MM.1S (cell line): ENCODE measurements at regions not wholly inside any gene's neighbourhood (a gene's known extent, or its start where the extent isn't known, plus 50 kb on each side); places are given as distances from the start of the nearest gene placed in this dataset.

ENCODE experiments used
- CTCF ChIP-seq: fragments of 300-600 bp; sonication (generic); IDR thresholded peaks from 2 replicates; pipeline ENCODE4 v1.5.1; 2016; ENCODE audit warnings: antibody characterized with exemption, low read length, mixed read lengths
- EZH2 ChIP-seq: fragments of 300-600 bp; sonication (generic); optimal IDR thresholded peaks from 2 replicates; pipeline ENCODE3; 2017; ENCODE audit warnings: low read depth, mild to moderate bottlenecking, antibody characterized with exemption, low read length, mixed read lengths
- EZH2phosphoT487 ChIP-seq: fragments of 300-600 bp; sonication (generic); IDR thresholded peaks from 2 replicates; pipeline ENCODE4 v1.6.1; 2018; ENCODE audit warnings: antibody characterized with exemption, low read length

DNA sequence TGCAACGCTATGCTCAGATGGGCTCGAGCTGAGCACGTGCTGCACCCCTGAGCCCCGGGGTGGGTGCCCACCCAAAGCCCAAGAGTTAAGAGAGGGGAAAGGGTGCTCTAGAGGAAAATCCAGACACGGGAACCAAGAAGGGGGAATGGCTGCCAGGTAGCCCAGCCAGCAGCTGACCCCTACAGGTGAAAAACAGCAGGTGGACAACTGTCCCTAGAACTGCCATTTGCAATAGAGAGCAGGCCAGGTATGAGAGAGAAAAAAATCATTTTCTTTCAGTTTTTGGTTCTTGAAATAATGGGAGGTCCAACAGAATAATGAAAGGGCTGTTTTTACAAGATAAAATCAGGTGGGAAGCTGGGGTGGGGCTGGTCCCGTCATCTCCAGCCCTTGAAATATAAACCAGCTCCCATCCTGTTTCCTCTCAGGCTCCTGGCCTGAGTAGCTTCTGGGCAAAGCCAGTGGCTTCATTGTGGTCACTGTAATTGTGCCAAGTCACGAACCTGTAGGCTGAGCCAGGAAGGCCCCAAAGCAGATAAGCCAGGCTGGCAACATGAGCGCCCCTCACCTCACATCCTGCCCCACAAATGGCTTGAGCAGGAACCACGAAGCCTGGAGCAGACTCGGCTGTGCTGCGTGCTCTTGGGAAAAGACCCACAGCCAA is 257.8 kb downstream of the SNX10 start:
- TF ChIP-seq CTCF (no peak), EZH2 (no peak), EZH2phosphoT487 (no peak)
